Brain pericyte (primary cell): ENCODE measurements at regions not wholly inside any gene's neighbourhood (a gene's known extent, or its start where the extent isn't known, plus 50 kb on each side); places are given as distances from the start of the nearest gene placed in this dataset.

ENCODE experiments used
- DNase-seq: peaks from one replicate; pipeline ENCODE4 v3.0.0-alpha.2; 2012; ENCODE audit warnings: low read depth, low spot score

GRCh38 chr11:19595840-19596751 lies 116.5 kb upstream of the NAV2 start:
- peak; percentile 75 for DNase-seq

- no peak for DNase-seq
Observed at GRCh38 chr11:19595499-19595839, 117.2 kb upstream of the NAV2 start.

GRCh38 chr11:19594326-19594725 lies 118.3 kb upstream of the NAV2 start:
- DNase-seq, result no peak

- no peak for DNase-seq
Observed at GRCh38 chr11:19592842-19593241, 119.8 kb upstream of the NAV2 start.

GRCh38 chr11:19589567-19590260 lies 122.9 kb upstream of the NAV2 start:
- no peak for DNase-seq

GRCh38 chr11:19587979-19588378 lies 124.7 kb upstream of the NAV2 start:
- no peak for DNase-seq

- no peak for DNase-seq
Observed at GRCh38 chr11:19580646-19581045, 132.0 kb upstream of the NAV2 start.

- DNase-seq, result no peak
Observed at GRCh38 chr11:19579957-19580356, 132.7 kb upstream of the NAV2 start.

- no peak for DNase-seq
Observed at GRCh38 chr11:19578871-19579270, 133.8 kb upstream of the NAV2 start.

GRCh38 chr11:19577976-19578619 lies 134.5 kb upstream of the NAV2 start:
- no peak for DNase-seq

- DNase-seq, result no peak
Observed at GRCh38 chr11:19577391-19577975, 135.2 kb upstream of the NAV2 start.

GRCh38 chr11:19576903-19577302 lies 135.7 kb upstream of the NAV2 start:
- DNase-seq, result no peak

- DNase-seq, result no peak
Observed at GRCh38 chr11:19576054-19576453, 136.6 kb upstream of the NAV2 start.

GRCh38 chr11:19574916-19575315 lies 137.7 kb upstream of the NAV2 start:
- DNase-seq, result no peak

GRCh38 chr11:19573666-19574065 lies 139.0 kb upstream of the NAV2 start:
- no peak for DNase-seq

- DNase-seq, result no peak
Observed at GRCh38 chr11:19571906-19572305, 140.7 kb upstream of the NAV2 start.

- no peak for DNase-seq
Observed at GRCh38 chr11:19570889-19571288, 141.7 kb upstream of the NAV2 start.

GRCh38 chr11:19567996-19568395 lies 144.6 kb upstream of the NAV2 start:
- DNase-seq, result no peak

GRCh38 chr11:19566583-19567379 lies 145.9 kb upstream of the NAV2 start:
- no peak for DNase-seq

GRCh38 chr11:19565639-19566038 lies 147.0 kb upstream of the NAV2 start:
- no peak for DNase-seq

GRCh38 chr11:19562156-19562555 lies 150.5 kb upstream of the NAV2 start:
- no peak for DNase-seq
